ENCODE measurements at regions not wholly inside any gene's neighbourhood (a gene's known extent, or its start where the extent isn't known, plus 50 kb on each side); places are given as distances from the start of the nearest gene placed in this dataset.

DNA sequence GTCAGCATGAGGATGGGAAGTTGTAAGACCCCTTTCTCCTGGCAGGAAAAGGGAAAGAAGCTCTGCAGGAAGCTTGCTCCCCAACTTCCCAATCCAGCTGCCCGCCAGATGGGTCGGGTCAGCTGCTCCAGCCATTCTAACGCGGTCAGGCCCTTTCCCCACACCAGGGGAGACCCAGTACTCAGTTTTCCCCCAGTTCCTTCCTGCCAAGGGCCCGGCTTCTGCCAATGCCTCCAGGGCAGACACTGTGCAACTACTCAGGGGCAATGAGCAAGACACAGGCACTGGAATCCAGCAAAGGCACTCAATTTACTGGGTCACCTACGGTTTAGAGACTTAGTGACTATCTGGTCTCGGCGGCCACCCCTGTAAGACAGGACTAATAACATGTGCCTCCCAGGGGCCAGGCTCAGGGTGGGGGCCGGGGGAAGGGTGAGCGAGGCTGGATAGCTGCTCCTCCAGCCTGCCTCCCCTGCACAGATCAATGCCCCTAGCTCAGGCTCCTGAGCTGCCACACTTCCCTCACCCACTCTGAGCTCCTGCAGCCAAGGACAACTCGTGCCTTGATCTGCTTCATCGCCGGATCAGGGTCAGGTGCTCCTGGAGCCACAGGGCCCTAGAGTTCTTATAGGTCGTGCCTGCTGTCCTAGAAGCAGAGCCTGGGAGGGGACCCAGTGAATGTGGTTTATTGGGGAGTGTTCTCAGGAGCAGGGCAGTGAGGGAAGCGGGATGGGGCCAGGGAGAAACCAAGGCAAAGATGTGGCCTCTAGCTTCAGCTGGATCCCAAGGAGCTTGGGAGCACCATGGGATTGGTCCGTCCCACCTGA is 171.1 kb downstream of the ZFP36L2 start:
- TF ChIP-seq, protein P1, sequence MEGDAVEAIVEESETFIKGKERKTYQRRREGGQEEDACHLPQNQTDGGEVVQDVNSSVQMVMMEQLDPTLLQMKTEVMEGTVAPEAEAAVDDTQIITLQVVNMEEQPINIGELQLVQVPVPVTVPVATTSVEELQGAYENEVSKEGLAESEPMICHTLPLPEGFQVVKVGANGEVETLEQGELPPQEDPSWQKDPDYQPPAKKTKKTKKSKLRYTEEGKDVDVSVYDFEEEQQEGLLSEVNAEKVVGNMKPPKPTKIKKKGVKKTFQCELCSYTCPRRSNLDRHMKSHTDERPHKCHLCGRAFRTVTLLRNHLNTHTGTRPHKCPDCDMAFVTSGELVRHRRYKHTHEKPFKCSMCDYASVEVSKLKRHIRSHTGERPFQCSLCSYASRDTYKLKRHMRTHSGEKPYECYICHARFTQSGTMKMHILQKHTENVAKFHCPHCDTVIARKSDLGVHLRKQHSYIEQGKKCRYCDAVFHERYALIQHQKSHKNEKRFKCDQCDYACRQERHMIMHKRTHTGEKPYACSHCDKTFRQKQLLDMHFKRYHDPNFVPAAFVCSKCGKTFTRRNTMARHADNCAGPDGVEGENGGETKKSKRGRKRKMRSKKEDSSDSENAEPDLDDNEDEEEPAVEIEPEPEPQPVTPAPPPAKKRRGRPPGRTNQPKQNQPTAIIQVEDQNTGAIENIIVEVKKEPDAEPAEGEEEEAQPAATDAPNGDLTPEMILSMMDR (IDR thresholded peaks at IDR 0.05; ENCODE audit: low read depth, low read length, missing input control) = no peak
- no peak for TF ChIP-seq RXRA (IDR thresholded peaks at IDR 0.05)
- no peak for TF ChIP-seq FOXA1 (IDR thresholded peaks at IDR 0.05)
- TF ChIP-seq SP1 (IDR thresholded peaks at IDR 0.05) = no peak
- TF ChIP-seq, protein P2, sequence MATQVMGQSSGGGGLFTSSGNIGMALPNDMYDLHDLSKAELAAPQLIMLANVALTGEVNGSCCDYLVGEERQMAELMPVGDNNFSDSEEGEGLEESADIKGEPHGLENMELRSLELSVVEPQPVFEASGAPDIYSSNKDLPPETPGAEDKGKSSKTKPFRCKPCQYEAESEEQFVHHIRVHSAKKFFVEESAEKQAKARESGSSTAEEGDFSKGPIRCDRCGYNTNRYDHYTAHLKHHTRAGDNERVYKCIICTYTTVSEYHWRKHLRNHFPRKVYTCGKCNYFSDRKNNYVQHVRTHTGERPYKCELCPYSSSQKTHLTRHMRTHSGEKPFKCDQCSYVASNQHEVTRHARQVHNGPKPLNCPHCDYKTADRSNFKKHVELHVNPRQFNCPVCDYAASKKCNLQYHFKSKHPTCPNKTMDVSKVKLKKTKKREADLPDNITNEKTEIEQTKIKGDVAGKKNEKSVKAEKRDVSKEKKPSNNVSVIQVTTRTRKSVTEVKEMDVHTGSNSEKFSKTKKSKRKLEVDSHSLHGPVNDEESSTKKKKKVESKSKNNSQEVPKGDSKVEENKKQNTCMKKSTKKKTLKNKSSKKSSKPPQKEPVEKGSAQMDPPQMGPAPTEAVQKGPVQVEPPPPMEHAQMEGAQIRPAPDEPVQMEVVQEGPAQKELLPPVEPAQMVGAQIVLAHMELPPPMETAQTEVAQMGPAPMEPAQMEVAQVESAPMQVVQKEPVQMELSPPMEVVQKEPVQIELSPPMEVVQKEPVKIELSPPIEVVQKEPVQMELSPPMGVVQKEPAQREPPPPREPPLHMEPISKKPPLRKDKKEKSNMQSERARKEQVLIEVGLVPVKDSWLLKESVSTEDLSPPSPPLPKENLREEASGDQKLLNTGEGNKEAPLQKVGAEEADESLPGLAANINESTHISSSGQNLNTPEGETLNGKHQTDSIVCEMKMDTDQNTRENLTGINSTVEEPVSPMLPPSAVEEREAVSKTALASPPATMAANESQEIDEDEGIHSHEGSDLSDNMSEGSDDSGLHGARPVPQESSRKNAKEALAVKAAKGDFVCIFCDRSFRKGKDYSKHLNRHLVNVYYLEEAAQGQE (IDR thresholded peaks at IDR 0.05) = no peak
- TF ChIP-seq, protein P3, sequence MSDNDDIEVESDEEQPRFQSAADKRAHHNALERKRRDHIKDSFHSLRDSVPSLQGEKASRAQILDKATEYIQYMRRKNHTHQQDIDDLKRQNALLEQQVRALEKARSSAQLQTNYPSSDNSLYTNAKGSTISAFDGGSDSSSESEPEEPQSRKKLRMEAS (IDR thresholded peaks at IDR 0.05) = no peak
- TF ChIP-seq GABPA (IDR thresholded peaks at IDR 0.05 in 1 of 2, conservative IDR thresholded peaks at IDR 0.05 in 1 of 2) = no peak
- no peak for TF ChIP-seq RAD21 (IDR thresholded peaks at IDR 0.05)
- TF ChIP-seq YY1 (IDR thresholded peaks at IDR 0.05) = no peak
- no peak for TF ChIP-seq TAF1 (conservative IDR thresholded peaks at IDR 0.05)
- TF ChIP-seq EGR1 (IDR thresholded peaks at IDR 0.05; ENCODE audit: low read depth in 2 of 2) = no peak

All from liver (tissue), 3 donors.